GM13977 (cell line): ENCODE measurements at regions not wholly inside any gene's neighbourhood (a gene's known extent, or its start where the extent isn't known, plus 50 kb on each side); places are given as distances from the start of the nearest gene placed in this dataset.

ENCODE experiments used
- DNase-seq: peaks from one replicate; pipeline ENCODE4 v3.0.0; 2012; ENCODE audit warnings: low spot score
- CTCF ChIP-seq: IDR thresholded peaks from 2 replicates; pipeline ENCODE4 v1.5.1; 2012; ENCODE audit warnings: mild to moderate bottlenecking, control low read depth; ENCODE audit not compliant: insufficient read depth; ENCODE audit errors: extremely low read depth, missing control alignments
- in situ Hi-C: fragments of 300-500 bp; cut with MboI; formaldehyde crosslinking; loops from one replicate; pipeline ENCODE4 v1.12.0; 2022; ENCODE audit warnings: low sequenced_read_pairs, low pct_unique_long_range_greater_than_20kb, mixed read lengths, inconsistent platforms; ENCODE audit not compliant: unreplicated experiment

GRCh38 chr6:28807682-28808280 is 116.0 kb downstream of the TRIM27 start:
- TF ChIP-seq CTCF = no peak
- in situ Hi-C loops = no loop called here
- DNase-seq = no peak

- no peak for DNase-seq
- TF ChIP-seq CTCF = no peak
- in situ Hi-C loops = no loop called here
These were observed 115.4 kb downstream of the TRIM27 start for GRCh38 chr6:28808383-28808782.

- in situ Hi-C loops = no loop called here
- DNase-seq = no peak
- TF ChIP-seq CTCF = no peak
These were observed 113.7 kb downstream of the TRIM27 start for GRCh38 chr6:28809947-28810658.

- no peak for DNase-seq
- TF ChIP-seq CTCF = no peak
- in situ Hi-C loops = no loop called here
These were observed 113.1 kb downstream of the TRIM27 start for GRCh38 chr6:28810659-28811053.

GRCh38 chr6:28811873-28812272 is 111.9 kb downstream of the TRIM27 start:
- DNase-seq = no peak
- no peak for TF ChIP-seq CTCF
- in situ Hi-C loops = no loop called here

DNA sequence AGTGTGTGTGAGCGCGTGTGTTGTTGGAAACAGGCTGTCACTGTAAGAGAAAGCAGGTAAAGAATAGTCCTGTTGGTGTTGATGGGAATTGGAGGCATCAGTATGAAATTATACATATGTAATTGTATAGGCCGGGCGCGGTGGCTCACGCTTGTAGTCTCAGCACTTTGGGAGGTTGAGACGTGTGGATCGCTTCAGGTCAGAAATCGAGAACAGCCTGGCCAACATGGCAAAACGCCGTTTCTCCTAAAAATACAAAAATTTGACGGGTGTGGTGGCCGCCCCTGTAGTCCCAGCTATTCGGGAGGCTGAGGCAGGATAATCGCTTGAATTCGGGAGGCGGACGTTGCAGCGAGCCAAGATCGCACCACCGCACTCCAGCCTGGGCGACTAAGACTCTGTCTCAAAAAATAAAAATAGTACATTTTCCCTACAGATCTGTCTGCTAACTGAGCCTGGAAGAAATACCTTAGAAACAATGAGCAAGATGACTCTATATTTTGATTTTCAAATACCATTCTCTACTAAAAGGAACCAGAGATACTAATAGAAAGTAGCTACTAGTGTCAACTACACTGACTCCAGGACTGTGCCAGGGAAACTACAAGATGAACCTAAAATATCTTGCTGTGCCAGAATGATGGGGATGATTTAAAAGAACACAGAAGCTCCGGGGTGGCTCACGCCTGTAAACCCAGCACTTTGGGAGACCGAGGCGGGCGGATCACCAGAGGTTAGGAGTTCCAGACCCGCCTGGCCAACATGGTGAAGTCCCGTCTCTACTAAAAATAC is 110.8 kb downstream of the TRIM27 start:
- TF ChIP-seq CTCF = no peak
- DNase-seq = no peak
- in situ Hi-C loops = no loop called here
